H4 (cell line): ENCODE measurements at regions not wholly inside any gene's neighbourhood (a gene's known extent, or its start where the extent isn't known, plus 50 kb on each side); places are given as distances from the start of the nearest gene placed in this dataset.

ENCODE experiments used
- DNase-seq: peaks from one replicate; pipeline ENCODE4 v3.0.0-alpha.2; 2015; ENCODE audit warnings: low spot score

DNA sequence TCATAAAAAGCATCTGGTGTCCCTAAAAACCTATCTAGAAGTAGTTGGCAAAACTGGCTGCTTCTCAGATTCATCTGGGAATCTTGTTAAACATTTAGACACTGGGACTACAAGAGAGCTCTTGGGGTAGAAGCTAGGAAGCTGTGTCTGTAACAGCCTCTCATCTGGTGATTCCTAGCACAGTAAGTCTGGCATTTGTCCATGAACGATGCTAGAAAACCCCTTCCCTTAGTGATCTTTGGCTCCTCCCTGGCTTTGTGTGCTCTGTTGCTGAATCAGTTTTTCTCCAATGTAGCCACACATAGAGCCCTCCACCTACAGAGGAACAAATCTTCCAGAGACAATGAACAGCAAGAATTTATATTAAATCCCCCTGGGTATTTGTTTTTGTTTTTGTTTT lies 951.7 kb upstream of the LCORL start:
- DNase-seq = no peak

DNA sequence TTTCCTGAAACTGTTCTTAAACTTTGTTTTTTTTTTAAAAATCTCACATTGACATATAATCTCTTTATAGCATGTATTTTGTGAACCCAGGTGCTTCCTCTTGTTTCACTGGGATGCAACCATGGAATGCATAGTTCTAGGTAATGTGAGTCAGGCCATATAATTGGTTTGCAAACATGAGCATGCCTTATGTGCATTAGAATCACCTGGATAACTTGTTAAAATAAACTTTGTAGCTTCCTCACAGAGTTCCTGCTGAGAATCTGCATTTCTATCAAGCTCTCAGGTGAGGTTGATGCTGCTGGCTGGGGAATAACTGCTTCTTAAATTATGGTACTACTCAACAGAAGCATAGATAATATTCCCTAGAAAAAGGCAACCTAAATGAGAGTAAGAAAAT lies 940.3 kb upstream of the LCORL start:
- no peak for DNase-seq

DNA sequence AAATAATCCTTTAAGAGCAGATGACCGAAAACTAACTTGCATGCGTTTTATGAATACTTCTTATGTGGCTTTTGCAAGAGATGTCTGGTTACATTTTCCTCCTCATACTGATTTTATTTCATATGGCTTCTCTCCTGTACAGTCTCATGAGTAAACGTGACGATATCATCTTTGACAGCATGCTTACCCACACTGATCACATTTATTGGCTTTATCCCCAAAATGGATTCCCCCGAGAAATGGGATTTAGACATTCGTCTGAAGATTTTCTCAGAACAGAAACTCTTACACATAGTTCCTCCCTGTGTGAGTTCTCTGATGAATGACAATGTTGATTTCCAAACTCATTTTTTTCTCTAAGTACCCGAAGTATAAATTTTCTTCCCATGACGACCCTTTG lies 939.7 kb upstream of the LCORL start:
- DNase-seq = no peak

DNA sequence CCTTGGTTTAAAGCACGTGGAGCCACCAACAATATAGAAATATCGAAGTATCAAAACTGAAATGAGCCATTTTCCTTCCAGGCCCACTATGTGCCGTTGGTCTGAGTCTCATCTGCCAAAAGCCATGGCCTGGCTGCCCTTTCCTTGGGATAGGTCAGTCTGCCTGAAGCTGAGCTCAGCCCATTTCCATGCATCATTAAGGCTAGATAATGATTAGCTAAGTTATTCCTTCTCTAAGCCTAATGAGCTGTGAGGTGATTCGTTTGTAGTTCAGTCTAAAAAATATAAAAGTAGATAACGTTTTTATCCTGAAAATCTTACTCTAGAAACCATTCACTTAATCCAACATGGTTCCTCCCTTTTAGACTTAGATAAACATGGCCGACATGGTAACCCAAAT lies 936.2 kb upstream of the LCORL start:
- DNase-seq = no peak

DNA sequence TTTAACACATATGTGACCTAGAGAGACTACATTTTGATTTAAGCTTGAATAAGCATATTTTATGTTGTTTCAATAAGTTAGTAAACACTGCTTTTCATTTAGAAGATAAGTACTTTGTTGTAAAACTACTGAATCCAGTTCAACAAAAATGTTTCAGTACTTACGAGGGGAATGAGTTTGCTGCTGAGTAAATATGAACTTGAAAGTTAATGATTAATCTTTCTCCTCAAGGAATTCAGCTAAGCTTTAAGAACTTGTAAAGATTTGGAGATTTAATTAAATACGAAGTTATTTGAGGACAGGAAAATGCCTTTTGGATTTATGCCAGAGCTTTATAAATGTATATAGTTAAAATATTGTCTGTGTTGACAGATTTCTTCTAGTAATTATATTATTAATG lies 933.0 kb upstream of the LCORL start:
- no peak for DNase-seq

DNA sequence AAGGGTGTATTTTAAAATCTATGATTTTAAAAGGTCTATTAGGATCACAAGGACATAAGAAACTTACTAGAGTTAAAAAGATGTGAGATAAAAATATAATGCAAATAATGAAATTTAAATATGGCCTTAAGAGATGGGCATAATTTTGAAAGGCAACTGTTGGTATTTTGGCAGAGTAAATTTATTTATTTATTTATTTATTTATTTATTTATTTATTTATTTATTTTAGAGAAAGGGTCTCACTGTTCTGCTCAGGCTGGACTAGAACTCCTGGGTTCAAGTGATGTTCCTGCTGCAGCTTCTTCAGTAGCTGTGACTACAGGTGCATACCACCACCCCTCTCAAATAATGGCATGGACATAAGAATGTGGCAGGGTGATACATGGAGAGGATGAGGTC lies 932.1 kb upstream of the LCORL start:
- no peak for DNase-seq

DNA sequence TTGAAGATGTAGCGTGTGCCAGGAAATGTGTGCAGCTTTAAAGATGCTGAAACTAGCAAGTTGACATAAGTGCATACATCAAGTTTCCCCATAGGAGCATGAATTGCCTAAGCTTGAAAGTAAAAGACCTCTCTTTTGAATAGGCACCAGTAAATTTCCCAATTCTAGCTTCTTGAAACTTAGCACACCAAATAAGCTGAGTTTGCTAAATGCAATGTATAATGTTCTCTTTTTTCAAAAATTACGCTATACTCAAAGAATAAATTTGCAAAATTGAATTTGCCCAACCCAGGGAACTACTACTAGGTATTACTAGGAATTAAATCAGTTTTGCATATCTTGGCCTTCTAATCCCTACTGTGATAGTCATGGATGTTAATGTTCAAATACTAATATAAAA lies 923.9 kb upstream of the LCORL start:
- no peak for DNase-seq

DNA sequence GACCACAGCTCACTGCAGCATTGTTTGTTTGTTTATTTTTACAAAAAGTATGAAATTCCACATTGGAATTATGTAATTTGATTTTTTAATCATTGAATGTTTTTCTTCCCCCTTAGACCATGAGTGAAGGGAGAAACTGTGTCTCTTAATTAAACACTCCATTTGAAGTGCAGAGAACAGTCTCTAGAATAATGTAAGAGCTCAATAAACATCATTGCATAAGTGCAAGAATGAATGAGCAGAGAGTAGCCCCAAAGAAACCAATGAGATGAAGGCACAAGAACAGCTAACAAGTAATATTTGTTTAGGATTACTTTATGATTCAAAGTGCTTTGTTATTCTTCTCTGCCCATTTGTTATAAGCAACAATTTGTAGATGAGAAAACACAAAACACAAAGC lies 921.3 kb upstream of the LCORL start:
- no peak for DNase-seq

DNA sequence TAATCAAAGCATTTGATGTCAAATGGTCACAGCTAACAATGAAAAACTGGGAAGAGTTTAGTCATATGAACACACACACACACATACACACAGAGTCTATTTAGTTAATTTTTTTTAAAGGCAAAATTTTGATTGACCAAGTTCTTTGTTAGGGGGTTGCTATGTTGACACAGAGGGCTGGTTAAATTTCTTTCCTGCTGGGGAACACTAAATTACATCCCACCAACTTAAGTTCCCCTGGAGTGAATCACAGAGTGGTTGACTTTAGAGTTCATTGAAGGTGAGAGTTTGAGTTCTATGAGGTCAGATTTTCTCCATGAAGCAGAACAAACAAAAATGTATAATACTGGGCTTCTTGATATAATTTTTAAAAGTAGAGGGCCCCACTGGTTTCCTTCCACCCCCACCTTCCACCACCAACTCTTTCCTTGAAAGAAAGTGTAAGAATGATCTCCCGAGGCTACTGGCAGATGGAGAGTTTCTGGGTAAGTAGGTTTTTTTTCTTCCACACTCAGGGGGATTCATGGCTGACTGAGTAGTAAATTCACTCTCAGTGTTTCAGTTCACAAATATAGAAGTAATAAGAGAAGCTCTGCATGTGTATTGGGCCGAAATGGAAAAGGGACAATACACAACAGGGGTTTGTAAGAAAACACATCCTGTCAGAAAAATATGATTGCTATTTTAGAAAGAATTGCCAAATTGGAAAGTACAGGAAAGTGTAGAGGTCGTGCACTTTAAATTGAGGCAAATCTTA lies 917.0 kb upstream of the LCORL start:
- no peak for DNase-seq

DNA sequence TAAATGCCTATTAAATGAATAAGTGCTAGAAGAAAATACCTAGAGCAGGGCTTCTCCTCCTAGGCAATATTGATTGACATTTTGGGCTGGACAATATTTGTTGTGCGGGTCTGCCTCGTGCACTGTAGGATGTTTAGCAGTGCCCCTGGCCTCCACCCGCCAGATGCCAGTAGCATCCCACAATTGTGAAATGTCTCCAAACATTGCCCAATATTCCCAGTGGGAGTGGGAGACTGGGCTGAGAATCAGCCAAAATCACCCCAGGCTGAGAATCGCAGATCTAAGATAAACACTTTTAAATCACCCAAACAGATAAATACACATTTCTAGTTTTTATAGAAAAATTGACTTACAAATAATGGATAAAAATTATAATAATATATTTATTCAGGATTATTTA lies 916.2 kb upstream of the LCORL start:
- no peak for DNase-seq

DNA sequence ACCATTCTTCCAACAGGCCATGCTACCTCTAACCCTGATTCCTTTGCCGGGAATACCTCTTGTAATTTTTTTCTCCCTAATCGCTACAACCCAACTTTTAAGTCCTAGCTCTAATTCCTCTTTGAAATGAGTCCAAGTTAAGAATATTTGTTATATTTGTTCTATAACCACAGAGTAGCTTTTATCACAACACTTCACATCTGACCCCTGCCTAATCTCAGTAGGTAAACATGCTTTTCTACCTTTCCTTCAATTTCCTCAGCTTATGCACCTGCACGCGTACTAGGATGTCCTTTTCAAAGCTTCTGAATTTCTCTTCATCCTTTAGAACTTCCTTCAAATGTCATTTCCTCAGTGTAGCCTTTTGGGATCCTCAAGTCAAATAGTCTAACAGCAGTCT lies 915.5 kb upstream of the LCORL start:
- no peak for DNase-seq

DNA sequence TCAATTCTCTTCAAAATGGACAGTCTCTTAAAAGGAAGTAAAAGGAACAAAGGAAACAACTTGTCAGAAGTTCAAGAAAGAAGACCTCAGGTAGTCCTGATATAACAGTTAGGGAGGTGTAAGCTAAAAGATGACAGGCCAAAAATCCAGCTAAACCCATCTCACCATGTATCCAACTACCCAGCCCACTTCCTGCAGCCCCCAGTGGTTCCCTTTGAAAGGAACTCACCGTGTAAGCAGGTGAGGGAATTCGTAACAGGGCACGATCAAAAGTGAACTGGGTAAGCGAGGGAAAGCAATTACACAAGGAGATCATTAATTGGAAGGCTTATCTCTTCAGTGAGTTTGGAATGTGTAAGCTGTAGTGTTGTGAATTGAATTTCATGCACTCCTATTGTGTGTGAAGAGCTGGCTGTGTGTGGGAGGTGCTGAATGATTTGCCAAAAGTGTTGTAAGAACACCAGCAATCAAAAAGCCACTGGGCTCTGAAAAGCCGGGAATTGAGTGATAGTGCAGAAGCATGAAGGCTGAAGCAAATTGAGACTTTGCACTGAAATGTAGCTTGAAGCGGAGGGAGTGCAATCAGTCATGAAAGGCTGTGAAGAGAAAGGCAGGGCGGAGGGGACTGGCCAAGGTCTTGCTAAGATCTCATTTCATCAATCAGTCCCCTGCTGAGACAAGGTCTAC lies 914.2 kb upstream of the LCORL start:
- no peak for DNase-seq

DNA sequence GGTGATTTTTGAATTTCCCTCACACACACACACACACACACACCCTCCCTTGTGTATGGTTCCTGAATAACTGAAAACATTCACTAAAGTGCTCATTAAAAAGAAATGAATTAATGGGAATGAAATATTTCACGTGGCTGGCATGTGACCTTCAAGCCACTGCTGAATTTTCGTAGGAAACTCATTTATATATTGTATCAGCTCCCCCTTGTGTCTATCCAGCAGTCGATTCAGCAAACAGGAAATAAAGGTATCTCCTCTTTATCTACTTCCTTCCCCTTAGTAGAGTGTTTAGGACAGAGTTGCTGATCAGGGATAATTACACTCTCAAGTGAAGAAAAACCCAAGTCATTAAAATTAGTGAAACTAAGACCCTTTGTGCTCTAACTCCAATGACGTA lies 912.6 kb upstream of the LCORL start:
- no peak for DNase-seq

DNA sequence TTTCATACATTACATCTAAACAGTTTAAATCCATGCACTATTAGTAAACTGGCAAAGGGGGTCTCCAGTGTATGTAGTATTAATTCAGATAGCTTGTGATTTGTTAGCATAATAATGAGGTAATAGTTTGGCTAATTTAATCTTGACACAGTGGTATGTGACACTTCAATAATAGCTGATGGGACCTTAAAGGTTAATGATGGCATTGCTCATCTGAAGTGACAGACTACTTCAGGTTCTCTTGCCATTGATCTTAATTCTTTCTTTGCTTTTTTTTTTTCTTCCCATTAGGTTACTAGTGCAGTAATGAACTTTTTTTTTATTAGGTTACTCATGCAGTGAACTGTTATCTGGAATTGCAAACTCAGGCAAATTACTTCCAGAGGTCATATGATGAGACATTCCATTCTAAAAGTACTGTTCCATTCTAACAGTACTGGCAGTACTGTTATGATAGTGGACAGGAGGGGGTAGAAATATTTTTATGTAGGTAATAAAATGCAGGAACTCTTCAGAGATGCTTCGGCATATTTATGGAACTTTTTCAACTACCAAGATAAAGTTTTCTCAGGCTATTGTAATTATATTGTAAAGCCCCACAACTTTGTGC lies 911.3 kb upstream of the LCORL start:
- no peak for DNase-seq

DNA sequence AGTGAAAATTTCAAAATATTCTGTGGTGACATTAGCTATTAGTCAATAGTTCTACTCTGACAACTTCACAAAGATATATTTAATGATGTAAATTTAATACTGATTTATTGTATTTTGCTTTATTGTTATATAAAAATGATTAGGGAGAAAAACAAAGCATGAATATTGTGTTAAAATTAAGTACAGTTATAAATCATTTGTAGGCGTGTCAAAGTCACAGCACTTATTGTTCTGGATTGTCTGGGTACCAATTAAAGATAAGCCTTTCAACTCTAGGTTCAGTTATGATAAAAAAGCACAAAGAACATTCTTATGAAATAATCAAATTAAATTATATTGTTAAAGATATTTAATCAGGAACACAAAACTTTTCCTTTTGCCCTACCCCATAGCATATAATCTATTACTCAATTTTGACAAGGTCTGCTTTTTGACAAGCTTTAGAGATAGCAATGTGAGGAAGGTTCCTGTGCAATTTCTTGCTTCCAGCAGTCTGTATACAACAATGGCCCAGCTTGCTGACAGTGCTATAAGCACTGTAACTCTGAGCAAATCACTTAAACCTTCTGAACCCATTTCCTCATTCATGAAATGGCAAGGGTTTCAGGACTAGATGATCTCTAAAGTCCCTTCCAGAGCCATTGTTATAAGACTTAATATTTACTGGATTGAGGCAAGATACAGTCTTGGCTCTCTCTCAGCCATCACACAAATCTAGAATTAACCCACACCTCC lies 910.3 kb upstream of the LCORL start:
- no peak for DNase-seq

DNA sequence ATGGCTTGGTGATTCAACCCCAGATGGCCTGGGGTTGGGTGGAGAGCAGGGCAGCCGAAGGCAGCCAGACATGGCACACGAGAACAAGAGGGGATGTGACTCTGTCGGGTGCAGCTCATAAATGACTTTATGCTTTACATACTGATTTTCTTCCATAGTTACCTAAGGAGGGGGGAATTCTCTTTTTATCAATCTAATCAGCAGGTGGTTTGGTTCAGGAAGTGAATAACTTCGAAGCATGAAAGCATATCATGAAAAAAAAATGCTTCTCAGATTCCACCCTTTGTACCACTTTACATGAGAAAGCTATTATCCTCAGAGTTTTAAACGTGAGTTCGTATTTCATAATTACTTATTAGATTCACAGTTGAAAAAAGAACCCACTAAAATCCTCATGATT lies 908.9 kb upstream of the LCORL start:
- DNase-seq = no peak

DNA sequence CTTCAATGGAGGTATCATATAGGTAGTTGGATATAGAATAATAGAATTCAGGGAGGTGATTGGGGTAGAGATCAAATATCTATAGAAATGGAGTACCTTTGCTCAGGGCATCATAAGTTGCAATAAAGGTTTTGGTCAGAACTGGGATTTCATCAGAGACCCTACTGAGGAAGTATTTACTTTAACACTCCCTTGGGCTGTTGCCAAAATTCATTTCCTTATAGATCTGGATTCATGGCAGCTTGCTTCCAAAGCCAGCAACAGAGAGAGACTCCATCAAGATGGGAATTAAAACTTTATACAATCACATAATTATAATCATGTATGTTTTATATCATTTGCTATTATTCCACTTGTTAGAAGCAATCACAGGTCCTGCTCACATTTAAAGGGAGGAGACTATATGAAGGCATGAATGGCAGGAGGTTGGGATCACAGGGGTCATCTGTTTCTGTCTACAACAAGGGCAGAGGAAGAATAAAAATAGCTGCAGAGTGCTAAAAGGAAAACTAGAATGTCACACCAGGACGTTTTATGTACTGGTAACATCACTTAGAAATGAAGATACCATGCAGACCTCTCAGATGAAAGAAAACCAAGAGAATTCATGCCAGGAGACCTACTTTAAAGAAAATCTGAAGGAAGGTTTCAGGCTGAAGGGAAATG lies 902.1 kb upstream of the LCORL start:
- DNase-seq = no peak

DNA sequence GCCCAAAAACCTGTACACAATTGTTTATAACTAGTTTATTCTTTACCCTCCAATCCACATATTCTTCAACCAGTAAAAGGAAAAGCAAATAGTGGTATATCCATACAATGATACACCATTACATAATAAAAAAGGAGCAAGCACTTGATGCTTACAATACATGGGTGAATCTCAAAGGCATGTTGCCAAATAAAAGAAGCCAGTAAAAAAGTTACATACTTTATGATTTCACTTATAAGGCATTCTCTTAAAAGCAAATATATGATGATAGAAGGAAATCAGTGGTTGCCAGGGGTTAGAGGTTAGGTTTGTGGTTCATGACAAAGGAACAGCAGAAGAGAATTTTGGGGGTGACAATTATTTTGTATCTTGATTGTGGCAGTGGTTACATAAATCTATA lies 896.1 kb upstream of the LCORL start:
- DNase-seq = no peak

DNA sequence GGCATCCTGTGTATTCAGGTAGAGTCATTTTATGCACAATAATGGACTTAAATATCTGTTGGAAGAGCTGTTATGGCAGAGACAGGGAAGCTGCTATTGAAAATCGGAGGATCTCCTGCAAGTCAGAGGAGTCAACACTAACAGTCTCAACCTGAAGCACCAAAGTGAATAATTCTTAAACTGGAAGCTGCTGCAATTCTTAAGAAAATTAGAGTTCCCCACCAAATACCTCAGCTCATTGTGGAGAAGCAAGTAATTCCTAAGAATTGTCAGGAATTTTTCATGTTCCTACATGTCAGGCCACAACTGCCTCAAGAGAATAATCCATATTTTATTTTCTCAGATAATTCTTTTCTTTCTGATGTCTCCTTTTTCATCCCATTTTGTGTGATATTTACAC lies 892.6 kb upstream of the LCORL start:
- DNase-seq = no peak

DNA sequence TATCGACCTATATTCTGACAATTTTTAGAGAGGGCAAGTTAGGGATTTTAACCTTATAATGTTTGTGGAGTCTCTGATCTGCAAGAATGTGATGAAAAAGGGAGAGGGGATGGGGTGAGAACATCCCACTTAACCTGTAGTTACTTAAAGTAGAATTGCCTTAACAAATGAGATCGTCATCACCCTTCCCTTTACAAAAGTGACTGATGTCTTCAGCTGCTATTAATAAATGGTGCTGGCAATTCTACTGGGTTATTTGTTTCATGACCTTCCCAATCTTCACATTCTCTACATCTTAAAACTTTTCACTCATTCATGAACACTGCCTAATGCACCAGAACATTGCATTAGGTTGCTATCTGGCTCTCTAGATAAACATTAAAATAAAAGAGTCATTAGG lies 873.4 kb upstream of the LCORL start:
- no peak for DNase-seq

DNA sequence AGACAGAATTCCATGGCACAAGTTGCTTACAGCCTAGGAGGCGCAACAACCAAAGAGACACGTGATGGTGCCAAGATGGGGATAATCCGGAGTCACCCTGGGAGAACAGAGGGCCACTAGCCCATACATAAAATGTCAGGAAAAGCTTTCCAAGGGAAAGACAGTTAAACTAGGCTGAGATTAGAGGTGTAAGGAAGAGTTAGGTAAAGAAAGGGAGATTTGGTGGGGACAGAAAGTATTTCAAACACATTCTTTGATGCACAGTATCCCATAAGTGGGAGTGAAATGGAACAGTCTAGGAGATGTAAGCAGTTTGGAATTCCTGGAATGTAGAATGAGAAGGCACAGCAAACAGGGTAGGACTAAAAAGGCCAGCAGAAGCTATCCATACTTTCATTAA lies 860.9 kb upstream of the LCORL start:
- DNase-seq = peak; percentile 48

DNA sequence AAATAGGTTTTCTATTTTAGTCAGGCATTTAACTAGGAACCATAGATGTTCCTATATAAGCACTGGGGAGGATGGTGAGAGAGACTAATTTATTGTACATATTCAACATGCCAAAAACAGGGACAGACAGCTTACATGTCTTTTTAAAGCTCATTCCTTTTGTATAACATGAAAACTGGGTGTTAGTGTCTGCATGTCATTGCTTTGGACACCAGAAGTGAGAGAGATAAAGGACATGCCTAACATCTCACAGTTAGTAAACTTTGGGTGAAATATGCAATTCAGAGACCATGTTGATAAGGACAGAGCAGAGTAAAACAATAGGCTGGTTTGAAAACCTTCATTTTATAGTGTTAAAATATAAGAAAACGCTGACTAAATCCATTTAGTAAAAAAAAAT lies 860.0 kb upstream of the LCORL start:
- DNase-seq = no peak
